ENCODE measurements at regions not wholly inside any gene's neighbourhood (a gene's known extent, or its start where the extent isn't known, plus 50 kb on each side); places are given as distances from the start of the nearest gene placed in this dataset.

GRCh38 chr21:16863908-16864307 is 648.9 kb upstream of the CXADR start:
- no peak for DNase-seq

- DNase-seq: no peak
These were observed 647.2 kb upstream of the CXADR start for GRCh38 chr21:16865632-16866031.

GRCh38 chr21:16866851-16867250 is 646.0 kb upstream of the CXADR start:
- DNase-seq: no peak

GRCh38 chr21:16870103-16870502 is 642.7 kb upstream of the CXADR start:
- no peak for DNase-seq

GRCh38 chr21:16872616-16873015 is 640.2 kb upstream of the CXADR start:
- no peak for DNase-seq

GRCh38 chr21:16873176-16873575 is 639.7 kb upstream of the CXADR start:
- no peak for DNase-seq

- no peak for DNase-seq
These were observed 639.2 kb upstream of the CXADR start for GRCh38 chr21:16873596-16873995.

GRCh38 chr21:16879479-16879878 is 633.4 kb upstream of the CXADR start:
- no peak for DNase-seq

GRCh38 chr21:16891821-16892220 is 621.0 kb upstream of the CXADR start:
- no peak for DNase-seq

- DNase-seq: no peak
These were observed 612.2 kb upstream of the CXADR start for GRCh38 chr21:16900685-16901084.

- DNase-seq: no peak
These were observed 604.8 kb upstream of the CXADR start for GRCh38 chr21:16908077-16908476.

GRCh38 chr21:16910435-16911165 is 602.2 kb upstream of the CXADR start:
- DNase-seq: no peak

- no peak for DNase-seq
These were observed 601.7 kb upstream of the CXADR start for GRCh38 chr21:16911166-16911607.

- DNase-seq: no peak
These were observed 600.8 kb upstream of the CXADR start for GRCh38 chr21:16912075-16912474.

GRCh38 chr21:16913010-16913409 is 599.8 kb upstream of the CXADR start:
- DNase-seq: no peak

GRCh38 chr21:16928439-16928838 is 584.4 kb upstream of the CXADR start:
- no peak for DNase-seq

GRCh38 chr21:16932314-16932713 is 580.5 kb upstream of the CXADR start:
- DNase-seq: no peak

GRCh38 chr21:16942703-16943102 is 570.1 kb upstream of the CXADR start:
- no peak for DNase-seq

- DNase-seq: no peak
These were observed 569.6 kb upstream of the CXADR start for GRCh38 chr21:16943231-16943630.

GRCh38 chr21:16945580-16945979 is 567.3 kb upstream of the CXADR start:
- DNase-seq: no peak

GRCh38 chr21:16956824-16957223 is 556.0 kb upstream of the CXADR start:
- no peak for DNase-seq

- DNase-seq: no peak
These were observed 547.4 kb upstream of the CXADR start for GRCh38 chr21:16965424-16965823.

GRCh38 chr21:16968436-16968835 is 544.4 kb upstream of the CXADR start:
- DNase-seq: no peak

- no peak for DNase-seq
These were observed 543.2 kb upstream of the CXADR start for GRCh38 chr21:16969636-16970035.

GRCh38 chr21:16974060-16974459 is 538.8 kb upstream of the CXADR start:
- DNase-seq: no peak

All from CD4-positive, alpha-beta T cell treated with Interleukin-21 for 1 hour (primary cell).